ENCODE measurements at regions not wholly inside any gene's neighbourhood (a gene's known extent, or its start where the extent isn't known, plus 50 kb on each side); places are given as distances from the start of the nearest gene placed in this dataset.

DNA sequence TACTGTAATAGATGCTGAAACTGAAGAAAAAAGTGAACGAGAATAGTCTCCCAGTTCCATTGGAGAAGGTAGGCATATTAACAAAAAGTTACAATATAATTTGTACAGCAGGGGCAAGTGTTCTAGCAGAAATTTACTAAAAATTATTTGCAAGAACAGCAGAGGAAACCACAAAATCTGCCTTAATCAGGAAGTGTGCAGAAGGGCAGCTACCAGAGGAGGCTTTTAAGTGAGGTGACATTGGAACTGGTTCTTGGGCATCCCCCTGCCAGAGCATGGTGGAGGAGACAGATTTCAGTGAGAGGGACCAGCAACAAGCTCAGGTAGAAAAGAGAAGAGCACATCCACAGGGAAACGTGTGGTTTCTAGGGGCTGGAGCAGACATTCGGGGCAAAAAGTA is 279.3 kb upstream of the CAMK1G start:
- BruUV-seq (replicated peaks) = no TSS peak
- H3K9me2 ChIP-seq (ENCODE audit: insufficient read depth) = no peaks in the 10 kb centered on the region
- H3K36me3 ChIP-seq (ENCODE audit: low read depth) = no peaks in the 10 kb centered on the region
- no peak overlapping the region for H3K4me2 ChIP-seq
- POLR2A ChIA-PET (ENCODE audit: unreplicated experiment) = no interaction called here
- intact Hi-C loops (cut with micrococcal nuclease; ENCODE audit: unreplicated experiment) = no loop called here
- 0 out of 2 replicates have a peak, but pooled peaks cover 4% of the 10 kb centered on the region for H3F3A ChIP-seq (ENCODE audit: insufficient read depth, low read depth)
- H4K20me1 ChIP-seq (ENCODE audit: insufficient read depth) = no peaks in the 10 kb centered on the region
- DNase-seq = no peak
- CTCF ChIA-PET = no interaction called here
- H3K27ac ChIP-seq = no peak overlapping the region
- no peaks in the 10 kb centered on the region for H3K79me2 ChIP-seq (ENCODE audit: low read depth)
- no peaks in the 10 kb centered on the region for H3K9me3 ChIP-seq (ENCODE audit: insufficient read depth, low read depth)
- H3K4me3 ChIP-seq = no peak overlapping the region
- no peaks in the 10 kb centered on the region for H3K27me3 ChIP-seq (ENCODE audit: insufficient read depth, low read depth)
- peaks cover 8% of the 10 kb centered on the region; the same call in 1 of the 2 replicates for H3K4me1 ChIP-seq (replicated peaks; ENCODE audit: insufficient read depth)
- H2AFZ ChIP-seq = no peak overlapping the region
- TF ChIP-seq EZH2 (IDR thresholded peaks at IDR 0.05; ENCODE audit: low read depth) (no peak), CTCF (conservative IDR thresholded peaks at IDR 0.05) (no peak)

- Histone ChIP-seq H3K9me3 (ENCODE audit: insufficient read depth, low read depth) (no peaks in the 10 kb centered on the region), H3K79me2 (ENCODE audit: low read depth) (no peaks in the 10 kb centered on the region), H4K20me1 (ENCODE audit: insufficient read depth) (no peaks in the 10 kb centered on the region), H3K4me2 (no peak overlapping the region), H3K9me2 (ENCODE audit: insufficient read depth) (no peaks in the 10 kb centered on the region), H3K27ac (no peak overlapping the region), H3K4me3 (no peak overlapping the region), H2AFZ (no peak overlapping the region), H3F3A (ENCODE audit: insufficient read depth, low read depth) (0 out of 2 replicates have a peak, but pooled peaks cover 4% of the 10 kb centered on the region), H3K27me3 (ENCODE audit: insufficient read depth, low read depth) (no peaks in the 10 kb centered on the region), H3K4me1 (replicated peaks; ENCODE audit: insufficient read depth) (peaks cover 8% of the 10 kb centered on the region; the same call in 1 of the 2 replicates), H3K36me3 (ENCODE audit: low read depth) (no peaks in the 10 kb centered on the region)
- no peak for DNase-seq
- ChIA-PET POLR2A (ENCODE audit: unreplicated experiment) (interaction anchor here (0.6 kb wide), 1 partner anchor 364 kb away, joined by 6 read pairs; no protein-coding TSS in a partner anchor), CTCF (no interaction called here)
- BruUV-seq (replicated peaks) = no TSS peak
- TF ChIP-seq CTCF (conservative IDR thresholded peaks at IDR 0.05) (no peak), EZH2 (IDR thresholded peaks at IDR 0.05; ENCODE audit: low read depth) (no peak)
- intact Hi-C loops (cut with micrococcal nuclease; ENCODE audit: unreplicated experiment) = no loop called here
These were observed 278.1 kb upstream of the CAMK1G start for GRCh38 chr1:209305221-209305954.

- Histone ChIP-seq H3K27me3 (ENCODE audit: insufficient read depth, low read depth) (no peaks in the 10 kb centered on the region), H3K27ac (no peak overlapping the region), H3F3A (ENCODE audit: insufficient read depth, low read depth) (0 out of 2 replicates have a peak, but pooled peaks cover 4% of the 10 kb centered on the region), H3K9me3 (ENCODE audit: insufficient read depth, low read depth) (no peaks in the 10 kb centered on the region), H3K9me2 (ENCODE audit: insufficient read depth) (no peaks in the 10 kb centered on the region), H4K20me1 (ENCODE audit: insufficient read depth) (no peaks in the 10 kb centered on the region), H3K4me2 (no peak overlapping the region), H2AFZ (no peak overlapping the region), H3K36me3 (ENCODE audit: low read depth) (no peaks in the 10 kb centered on the region), H3K79me2 (ENCODE audit: low read depth) (no peaks in the 10 kb centered on the region), H3K4me1 (replicated peaks; ENCODE audit: insufficient read depth) (peaks cover 8% of the 10 kb centered on the region; the same call in 1 of the 2 replicates), H3K4me3 (no peak overlapping the region)
- TF ChIP-seq EZH2 (IDR thresholded peaks at IDR 0.05; ENCODE audit: low read depth) (no peak), CTCF (conservative IDR thresholded peaks at IDR 0.05) (no peak)
- ChIA-PET POLR2A (ENCODE audit: unreplicated experiment) (no interaction called here), CTCF (no interaction called here)
- no TSS peak for BruUV-seq (replicated peaks)
- intact Hi-C loops (cut with micrococcal nuclease; ENCODE audit: unreplicated experiment) = no loop called here
- DNase-seq = no peak
These were observed 275.7 kb upstream of the CAMK1G start for GRCh38 chr1:209307846-209308245.

Data from PC-9 (cell line).